ENCODE measurements at regions not wholly inside any gene's neighbourhood (a gene's known extent, or its start where the extent isn't known, plus 50 kb on each side); places are given as distances from the start of the nearest gene placed in this dataset.
A peak's percentile ranks its signal among the peaks of the same experiment; 100 is the strongest.
"Not testable (repeated sequence)": the region's sequence is repeated elsewhere in the genome, so short reads cannot be mapped to it uniquely, and the experiment has no call there.

DNA sequence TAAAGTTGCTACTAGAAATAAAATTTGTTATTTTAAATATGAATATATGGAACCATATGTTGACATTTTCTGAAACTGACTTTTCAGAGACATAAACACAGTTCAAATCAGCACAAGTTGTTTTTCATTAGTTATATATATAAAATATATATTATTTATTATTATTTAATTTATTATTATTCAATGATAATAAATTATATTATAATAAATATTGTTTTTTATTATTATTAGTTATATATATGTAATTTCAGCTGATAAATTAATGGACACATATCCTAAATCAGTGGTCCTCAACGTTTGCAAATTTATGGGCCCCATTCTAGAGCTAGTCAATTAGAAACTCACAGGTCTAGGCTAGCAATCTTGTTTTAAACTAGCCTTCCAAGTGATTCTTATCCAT is 809.3 kb downstream of the C4orf33 start:
- no peak for DNase-seq

DNA sequence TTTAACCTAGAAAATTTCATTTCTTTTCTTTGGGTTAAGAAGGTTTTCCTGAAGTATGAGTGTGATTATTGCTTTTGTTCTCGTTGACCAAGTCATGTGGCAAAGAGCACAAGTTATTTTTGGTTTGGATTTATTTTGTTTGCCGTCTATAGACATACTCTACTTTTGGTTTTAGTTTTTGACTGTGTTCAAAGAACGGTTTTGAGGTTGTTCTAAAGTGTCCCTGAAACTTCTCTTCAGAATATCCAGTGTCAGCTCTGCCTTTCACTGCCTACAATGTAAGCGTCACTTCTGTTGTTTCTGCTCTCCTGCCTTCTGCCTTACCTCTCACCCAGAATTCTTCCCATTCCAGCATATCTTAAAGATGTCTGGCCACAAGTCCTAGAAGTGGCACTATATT is 812.2 kb downstream of the C4orf33 start:
- no peak for DNase-seq

DNA sequence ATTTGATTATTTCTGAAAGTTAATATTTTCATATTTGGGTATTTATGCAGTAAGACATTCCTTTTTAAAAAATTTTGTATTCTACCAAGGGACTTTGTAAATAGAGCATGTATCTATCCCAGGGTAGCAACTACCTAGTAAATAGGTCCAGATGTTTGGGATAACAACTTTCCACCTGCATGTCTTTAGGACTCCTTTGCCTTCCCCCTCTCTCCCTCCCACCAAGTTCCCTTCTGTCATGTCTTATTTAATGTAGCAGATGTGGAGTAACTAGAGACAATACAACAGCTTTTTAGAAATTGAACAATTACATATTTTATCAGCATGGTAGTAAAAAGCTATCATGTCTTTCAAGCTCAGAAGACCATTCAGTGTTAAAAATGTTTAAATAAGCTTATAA is 821.0 kb downstream of the C4orf33 start:
- DNase-seq, result no peak

- DNase-seq, result no peak
Measured at GRCh38 chr4:129917651-129918050, 821.7 kb downstream of the C4orf33 start.

GRCh38 chr4:129926936-129927335 is 831.0 kb downstream of the C4orf33 start:
- DNase-seq, result no peak

GRCh38 chr4:129929052-129929451 is 833.1 kb downstream of the C4orf33 start:
- peak in 1 of 2 experiments; percentile 1 for DNase-seq

DNA sequence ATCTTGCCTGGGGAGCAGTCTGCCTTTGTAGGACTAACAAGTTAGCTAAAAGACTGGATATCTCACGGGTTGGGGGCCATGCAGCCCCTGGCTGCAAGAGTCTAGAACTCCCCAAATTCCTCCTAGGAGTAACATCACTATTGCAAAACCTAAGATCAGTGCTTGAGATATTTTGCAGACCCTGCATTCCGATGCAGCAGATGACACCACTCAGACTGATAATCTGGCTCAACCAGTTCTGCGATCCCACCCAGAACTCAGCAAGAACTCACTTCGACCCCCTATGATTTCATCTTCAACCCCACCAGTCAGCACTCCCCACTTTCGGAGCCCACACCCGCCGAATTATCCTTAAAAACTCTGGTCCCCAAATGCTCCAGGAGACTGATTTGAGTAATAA is 834.0 kb downstream of the C4orf33 start:
- DNase-seq, result no peak

DNA sequence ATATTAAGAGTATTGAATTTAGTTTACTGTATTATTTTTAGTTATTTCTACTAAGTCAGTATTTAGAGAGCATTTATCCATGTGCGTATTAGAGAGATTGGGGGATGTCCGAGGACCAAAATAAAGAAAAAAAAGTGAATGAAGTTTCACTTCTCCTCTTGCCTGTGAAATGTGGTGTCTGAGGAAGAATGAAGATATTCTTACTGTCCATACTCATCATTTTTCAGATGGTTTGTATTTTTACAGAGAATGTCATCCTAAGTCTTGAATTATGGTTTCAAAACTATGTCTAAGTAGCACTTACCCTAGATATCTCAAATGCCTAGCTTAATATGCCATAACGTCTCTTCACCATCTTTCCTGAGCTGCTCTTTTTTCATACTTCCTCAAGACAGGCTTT is 854.3 kb downstream of the C4orf33 start:
- no peak for DNase-seq

DNA sequence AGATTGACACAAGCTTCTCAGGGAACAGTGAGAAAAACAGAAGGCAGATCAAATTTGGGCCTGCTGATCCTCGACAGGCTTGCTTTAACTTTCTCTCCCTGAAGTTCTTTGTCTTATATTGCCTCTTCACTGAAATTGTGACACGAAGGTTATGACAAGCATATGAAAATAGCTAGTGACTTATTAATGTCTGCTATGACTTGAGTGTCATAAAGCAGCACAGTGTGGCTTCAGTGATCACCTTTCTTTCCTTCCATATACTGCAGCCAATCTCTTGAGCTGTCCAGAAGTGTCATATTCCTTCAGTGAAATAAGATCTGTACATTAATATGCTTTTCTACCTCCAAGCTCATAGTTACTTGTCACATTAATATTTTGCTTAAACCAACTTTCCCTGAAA is 870.2 kb downstream of the C4orf33 start:
- DNase-seq, result no peak

DNA sequence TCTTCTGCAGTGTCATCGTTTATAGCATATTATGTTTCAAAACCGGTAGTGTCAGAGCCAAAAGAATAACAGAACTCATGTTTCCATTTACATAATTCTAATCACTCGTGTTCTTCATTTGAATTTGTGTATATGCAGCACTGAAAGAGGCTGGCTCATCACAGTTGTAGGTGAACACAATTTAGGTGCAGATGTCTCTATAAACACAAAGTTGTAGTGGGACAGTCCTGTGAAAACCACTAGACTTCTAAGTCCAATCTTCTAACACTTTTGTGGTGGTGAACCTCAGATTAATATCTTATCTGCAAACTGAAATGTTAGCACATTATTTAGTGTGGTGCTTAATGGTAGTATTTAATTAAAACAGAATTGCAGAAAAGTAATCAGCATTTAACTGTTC is 872.4 kb downstream of the C4orf33 start:
- no peak for DNase-seq

- DNase-seq, result no peak
Measured at GRCh38 chr4:129968778-129969177, 872.8 kb downstream of the C4orf33 start.

DNA sequence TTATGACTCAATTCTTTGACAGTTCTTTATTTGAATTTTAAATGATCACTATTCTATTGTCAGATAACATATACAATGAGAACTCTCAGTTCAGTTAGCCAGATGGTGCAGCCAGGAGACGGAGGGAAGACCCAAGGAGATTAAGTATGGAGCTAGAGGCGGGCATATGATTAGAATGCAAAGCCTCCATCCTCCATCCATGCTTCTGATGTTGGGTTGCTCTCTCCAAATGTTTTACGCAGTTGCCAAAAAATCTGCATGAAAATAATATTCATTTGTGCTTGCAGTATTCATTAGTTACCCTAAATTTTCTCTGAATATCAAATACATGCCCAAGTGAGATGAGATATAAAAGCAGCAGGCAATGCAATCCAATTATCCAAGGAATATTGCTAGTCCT is 874.8 kb downstream of the C4orf33 start:
- DNase-seq, result no peak

- DNase-seq, result no peak
Measured at GRCh38 chr4:129971419-129971818, 875.5 kb downstream of the C4orf33 start.

- DNase-seq, result no peak
Measured at GRCh38 chr4:129972257-129972656, 876.3 kb downstream of the C4orf33 start.

DNA sequence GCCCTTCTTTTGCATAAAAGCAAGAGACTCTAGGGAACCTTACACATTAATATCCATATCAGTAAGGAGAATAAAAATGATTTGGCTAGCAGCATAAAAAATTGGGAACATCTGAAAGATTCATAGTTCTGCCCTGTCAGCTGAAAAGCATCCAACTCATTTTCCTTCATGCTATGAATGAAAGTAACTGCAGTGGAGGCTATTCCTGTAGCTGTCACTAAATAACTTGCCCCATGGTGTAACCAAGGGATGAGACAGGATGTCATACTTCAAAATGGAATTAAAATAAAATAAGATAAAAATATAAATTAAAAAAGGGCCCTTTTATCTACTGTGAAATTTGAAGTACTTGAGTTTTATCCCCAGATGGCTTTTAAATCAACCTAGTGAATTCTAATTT is 878.8 kb downstream of the C4orf33 start:
- DNase-seq, result no peak

DNA sequence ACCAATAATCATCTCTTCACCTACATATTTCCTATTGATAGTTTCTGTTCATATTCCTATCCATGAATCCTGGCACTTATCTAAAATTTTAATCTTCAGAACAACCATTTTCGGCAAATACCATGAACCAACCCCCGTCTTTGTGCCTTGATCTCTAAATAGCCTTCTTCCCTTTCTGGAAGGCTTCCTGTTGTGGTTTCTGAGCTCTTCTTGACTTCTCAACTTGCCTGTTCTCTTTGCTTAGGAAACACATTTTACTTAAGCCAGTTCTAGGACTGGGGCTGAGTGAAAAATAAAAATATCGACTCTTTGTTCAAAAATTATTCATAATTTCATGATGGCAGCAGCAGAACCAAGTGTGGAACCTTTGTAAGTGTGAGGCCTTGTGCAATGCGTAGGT is 882.4 kb downstream of the C4orf33 start:
- DNase-seq, result no peak

GRCh38 chr4:129988957-129989356 is 893.0 kb downstream of the C4orf33 start:
- no peak for DNase-seq

GRCh38 chr4:129994715-129995114 is 898.8 kb downstream of the C4orf33 start:
- DNase-seq, result no peak

GRCh38 chr4:129998436-129999150 is 902.6 kb downstream of the C4orf33 start:
- no peak for DNase-seq

DNA sequence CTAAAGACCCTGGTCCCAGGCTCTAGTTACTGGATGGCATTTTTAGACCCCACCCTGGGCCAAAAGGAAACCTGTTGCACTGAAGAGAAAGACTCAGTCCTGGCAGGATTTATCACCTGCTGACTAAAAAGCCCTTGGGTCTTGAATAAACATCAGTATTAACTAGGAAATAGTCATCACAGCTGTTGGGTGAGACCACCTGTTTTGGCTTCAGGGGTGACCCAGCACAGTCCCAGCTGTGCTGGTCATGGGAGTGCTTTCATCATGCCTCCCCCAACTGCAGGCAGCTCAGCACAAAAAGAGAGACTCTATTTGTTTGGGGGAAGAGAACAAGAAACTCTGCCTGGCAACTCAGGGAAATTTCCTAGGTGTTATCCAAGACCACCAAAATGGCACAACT is 903.2 kb downstream of the C4orf33 start:
- no peak for DNase-seq

DNA sequence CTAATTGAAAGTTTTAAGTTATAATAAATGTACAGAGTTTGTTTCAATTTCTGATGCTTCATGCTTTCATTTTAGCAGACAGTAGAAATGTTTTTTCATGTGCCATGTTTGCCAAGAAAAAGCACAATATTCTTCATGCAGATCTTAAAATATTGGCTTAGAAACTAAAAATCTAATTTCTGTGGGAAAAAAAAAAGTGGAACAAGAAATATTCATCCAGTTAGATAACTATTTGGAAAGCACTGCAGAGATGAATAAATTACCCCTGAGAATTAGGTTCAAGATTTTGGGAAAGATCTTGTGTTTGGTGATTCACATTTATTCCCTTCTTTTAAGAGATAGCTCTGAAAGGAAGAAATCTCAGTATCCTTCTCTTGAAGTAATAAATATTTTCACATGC is 912.5 kb downstream of the C4orf33 start:
- no peak for DNase-seq

DNA sequence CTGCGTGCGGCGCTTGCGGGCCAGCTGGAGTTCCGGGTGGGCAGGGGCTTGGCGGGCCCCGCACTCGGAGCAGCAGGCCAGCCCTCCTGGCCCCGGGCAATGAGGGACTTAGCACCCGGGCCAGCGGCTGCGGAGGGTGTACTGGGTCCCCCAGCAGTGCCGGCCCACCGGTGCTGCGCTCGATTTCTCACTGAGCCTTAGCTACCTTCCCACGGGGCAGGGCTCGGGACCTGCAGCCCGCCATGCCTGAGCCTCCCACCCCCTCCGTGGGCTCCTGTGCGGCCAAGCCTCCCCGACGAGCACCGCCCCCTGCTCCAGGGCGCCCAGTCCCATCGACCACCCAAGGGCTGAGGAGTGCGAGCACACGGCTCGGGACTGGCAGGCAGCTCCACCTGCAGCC is 916.9 kb downstream of the C4orf33 start:
- not testable (repeated sequence) for DNase-seq

GRCh38 chr4:130021706-130022105 is 925.8 kb downstream of the C4orf33 start:
- DNase-seq, result no peak

DNA sequence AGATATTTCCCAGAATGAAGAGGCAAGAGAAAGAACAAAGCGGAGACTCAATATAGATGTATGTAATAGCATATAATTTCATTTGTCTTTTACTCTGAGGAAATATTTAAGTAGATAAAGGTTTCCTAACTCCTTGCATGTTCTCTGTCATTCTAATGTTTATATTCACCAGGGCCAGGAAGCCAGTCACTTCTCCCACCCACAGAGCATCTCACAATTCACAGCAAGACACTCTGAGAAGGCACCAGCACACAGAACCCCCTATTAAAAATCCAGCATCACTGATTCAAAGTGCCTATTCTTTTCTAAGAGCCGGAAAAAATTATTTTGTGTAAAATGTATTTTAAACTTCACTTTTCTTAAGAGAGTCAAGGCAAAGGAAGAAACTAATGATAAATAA is 927.1 kb downstream of the C4orf33 start:
- DNase-seq, result no peak

DNA sequence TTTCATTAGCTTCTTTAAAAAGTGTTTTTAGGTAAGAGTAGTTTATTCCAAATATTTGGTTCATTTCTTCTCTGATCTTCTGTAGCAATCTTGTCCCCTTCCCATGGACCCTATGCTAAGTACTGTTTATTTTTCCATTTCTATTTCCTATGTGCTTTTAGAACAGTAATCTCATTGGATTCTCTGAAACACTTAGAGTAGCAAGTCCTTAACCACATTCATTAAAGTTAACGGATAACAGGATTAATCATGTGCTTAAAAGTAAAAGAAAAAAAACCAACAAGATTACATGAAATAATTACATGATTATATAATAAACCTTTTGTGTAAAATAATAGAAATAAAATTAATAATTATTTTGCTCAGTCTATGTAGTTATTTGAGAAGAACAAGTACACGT is 929.7 kb downstream of the C4orf33 start:
- no peak for DNase-seq

DNA sequence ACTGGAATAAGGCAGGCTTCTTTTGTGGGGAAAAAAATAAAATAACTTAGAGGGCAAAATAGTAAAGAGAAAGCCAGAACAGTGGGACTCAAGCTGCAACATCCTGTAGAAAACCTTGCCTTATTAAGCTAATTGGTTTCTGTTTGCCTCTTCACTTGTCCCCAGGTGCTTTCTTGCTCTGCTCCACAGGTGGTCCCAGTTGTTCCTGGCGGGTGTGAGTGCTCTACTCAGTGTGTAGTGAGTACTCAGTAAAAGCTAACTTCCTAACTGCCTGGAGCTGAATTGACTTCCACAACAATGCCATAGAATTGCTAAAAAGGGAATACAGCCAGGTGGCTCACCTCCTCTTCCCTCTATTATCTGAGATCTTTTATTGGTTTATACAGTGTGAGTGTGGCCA is 930.2 kb downstream of the C4orf33 start:
- DNase-seq, result peak; percentile 90 to 92
